Amniotic stem cell (primary cell): ENCODE measurements at regions not wholly inside any gene's neighbourhood (a gene's known extent, or its start where the extent isn't known, plus 50 kb on each side); places are given as distances from the start of the nearest gene placed in this dataset.

Experiments
- DNase-seq: peaks from one replicate; lab custom pipeline; 2025; lab: John Stamatoyannopoulos, UW

GRCh38 chr14:36028665-36029064, 147.9 kb downstream of the PTCSC3 start:
- no peak for DNase-seq

GRCh38 chr14:36028218-36028617, 148.3 kb downstream of the PTCSC3 start:
- no peak for DNase-seq

- no peak for DNase-seq
These were observed 149.2 kb downstream of the PTCSC3 start for GRCh38 chr14:36027354-36027753.

GRCh38 chr14:36022765-36023410, 153.6 kb downstream of the PTCSC3 start:
- DNase-seq = no peak

- DNase-seq = no peak
These were observed 154.8 kb downstream of the PTCSC3 start for GRCh38 chr14:36021591-36022320.

GRCh38 chr14:36021030-36021422, 155.5 kb downstream of the PTCSC3 start:
- no peak for DNase-seq

GRCh38 chr14:36020120-36021029, 156.1 kb downstream of the PTCSC3 start:
- DNase-seq = no peak

- DNase-seq = no peak
These were observed 157.4 kb downstream of the PTCSC3 start for GRCh38 chr14:36019126-36019525.

GRCh38 chr14:36014236-36014635, 162.3 kb downstream of the PTCSC3 start:
- no peak for DNase-seq

- no peak for DNase-seq
These were observed 163.0 kb downstream of the PTCSC3 start for GRCh38 chr14:36013483-36013882.

- DNase-seq = no peak
These were observed 163.9 kb downstream of the PTCSC3 start for GRCh38 chr14:36012621-36013020.

- no peak for DNase-seq
These were observed 166.9 kb downstream of the PTCSC3 start for GRCh38 chr14:36009643-36010042.

GRCh38 chr14:36006623-36007022, 169.9 kb downstream of the PTCSC3 start:
- DNase-seq = no peak

GRCh38 chr14:36005670-36006069, 170.9 kb downstream of the PTCSC3 start:
- DNase-seq = no peak

GRCh38 chr14:36001936-36002335, 174.6 kb downstream of the PTCSC3 start:
- DNase-seq = no peak

- DNase-seq = no peak
These were observed 173.2 kb downstream of the BRMS1L start for GRCh38 chr14:35999294-35999693.

- DNase-seq = no peak
These were observed 172.2 kb downstream of the BRMS1L start for GRCh38 chr14:35998303-35998702.

GRCh38 chr14:35993684-35993960, 167.5 kb downstream of the BRMS1L start:
- no peak for DNase-seq

- DNase-seq = no peak
These were observed 166.9 kb downstream of the BRMS1L start for GRCh38 chr14:35992816-35993683.

GRCh38 chr14:35991356-35991755, 165.2 kb downstream of the BRMS1L start:
- DNase-seq = no peak

GRCh38 chr14:35989736-35990135, 163.6 kb downstream of the BRMS1L start:
- DNase-seq = no peak
